Tibial nerve (tissue), 4 donors: ENCODE measurements at regions not wholly inside any gene's neighbourhood (a gene's known extent, or its start where the extent isn't known, plus 50 kb on each side); places are given as distances from the start of the nearest gene placed in this dataset.
A peak's percentile ranks its signal among the peaks of the same experiment; 100 is the strongest.

Experiments
- DNase-seq, 2 donors: peaks; one replicate each; pipeline ENCODE4 v3.0.0-alpha.2; 2019; ENCODE audit warnings: low spot score in 2 of 2
- H3K27ac ChIP-seq, 4 donors: fragments of 200-600 bp; sonication (generic) in 3 of 4; one replicate each; pipeline ENCODE4 v1.5.1; 2017 to 2019; ENCODE audit warnings: mild to moderate bottlenecking in 1 of 4
- H3K27me3 ChIP-seq, 2 donors: fragments of 200-600 bp; sonication (generic) in 1 of 2; one replicate each; pipeline versions ENCODE4 v1.5.1 to v1.6.0; 2017 to 2019
- H3K36me3 ChIP-seq, 3 donors: fragments of 200-600 bp; sonication (generic); one replicate each; pipeline ENCODE4 v1.5.1; 2018 to 2019
- H3K4me1 ChIP-seq, 4 donors: fragments of 200-600 bp; sonication (generic) in 3 of 4; one replicate each; pipeline ENCODE4 v1.5.1; 2017 to 2019
- H3K4me3 ChIP-seq, 4 donors: fragments of 200-600 bp; sonication (generic) in 3 of 4; one replicate each; pipeline ENCODE4 v1.5.1; 2017 to 2019; ENCODE audit warnings: mild to moderate bottlenecking in 1 of 4, moderate library complexity in 1 of 4
- H3K9me3 ChIP-seq, 4 donors: fragments of 200-600 bp; sonication (generic) in 3 of 4; one replicate each; pipeline ENCODE4 v1.5.1; 2017 to 2019
- CTCF ChIP-seq, 5 experiments: fragments of 200-600 bp in 3 of 5; fragments of 450-650 bp in 2 of 5; sonication (generic) in 3 of 5; IDR thresholded peaks; one replicate each; pipeline ENCODE4 v1.5.1; 2016 to 2019; ENCODE audit warnings: antibody characterized with exemption in 5 of 5, mild to moderate bottlenecking in 3 of 5, moderate library complexity in 2 of 5
- EP300 ChIP-seq, 2 donors: sonication (generic); formaldehyde crosslinking; IDR thresholded peaks; one replicate each; pipeline ENCODE4 v1.6.1; 2017; ENCODE audit warnings: antibody characterized with exemption in 2 of 2, mild to moderate bottlenecking in 1 of 2
- POLR2A ChIP-seq, 2 donors: fragments of 450-650 bp; IDR thresholded peaks; one replicate each; pipeline ENCODE4 v1.6.1; 2017; ENCODE audit warnings: antibody characterized with exemption in 2 of 2, mild to moderate bottlenecking in 2 of 2, moderate library complexity in 2 of 2
- WGBS, 2 donors: methylation state at CpG; one replicate each; pipeline ENCODE4 v1.1.5; 2018; 5-methylcytosine and 5-hydroxymethylcytosine counted together

GRCh38 chr2:217647226-217647625 is 355.6 kb downstream of the TNS1 start:
- Histone ChIP-seq H3K4me1 (peaks cover 0 to 35% (median 0%) of the 10 kb centered on the region in 4 donors), H3K27ac (no peak overlapping the region), H3K27me3 (no peaks in the 10 kb centered on the region), H3K9me3 (no peaks in the 10 kb centered on the region), H3K4me3 (no peak overlapping the region), H3K36me3 (no peaks in the 10 kb centered on the region)
- TF ChIP-seq EP300 (IDR thresholded peaks at IDR 0.05), result no peak
- TF ChIP-seq POLR2A (IDR thresholded peaks at IDR 0.05), result no peak
- no peak for TF ChIP-seq CTCF (IDR thresholded peaks at IDR 0.05)
- DNase-seq, result no peak

- no peak for TF ChIP-seq CTCF (IDR thresholded peaks at IDR 0.05)
- no peak for TF ChIP-seq POLR2A (IDR thresholded peaks at IDR 0.05)
- TF ChIP-seq EP300 (IDR thresholded peaks at IDR 0.05), result no peak
- 83 to 96% methylated on average over 1 of the region's 1 CpG for WGBS, 2 donors
- no peak overlapping the region for H3K4me3 ChIP-seq
- H3K27me3 ChIP-seq, result no peaks in the 10 kb centered on the region
- H3K9me3 ChIP-seq, result no peaks in the 10 kb centered on the region
- H3K36me3 ChIP-seq, result no peaks in the 10 kb centered on the region
- H3K27ac ChIP-seq, result no peak overlapping the region
- H3K4me1 ChIP-seq, result peaks cover 0 to 36% (median 0%) of the 10 kb centered on the region in 4 donors
- no peak for DNase-seq
Measured at GRCh38 chr2:217645896-217646295, 356.9 kb downstream of the TNS1 start.

- Histone ChIP-seq H3K4me3 (no peak overlapping the region), H3K27ac (peak overlapping the region in 1 of 4 donors; percentile 54), H3K9me3 (no peaks in the 10 kb centered on the region), H3K27me3 (no peaks in the 10 kb centered on the region), H3K36me3 (no peaks in the 10 kb centered on the region), H3K4me1 (peaks cover 0 to 30% (median 0%) of the 10 kb centered on the region in 4 donors)
- 69% methylated on average over 6 of the region's 6 CpGs for WGBS, 2 donors
- TF ChIP-seq EP300 (IDR thresholded peaks at IDR 0.05) (peak in 1 of 2 donors; percentile 20), POLR2A (IDR thresholded peaks at IDR 0.05) (no peak)
- DNase-seq, result no peak
Measured at GRCh38 chr2:217643789-217644301, 358.9 kb downstream of the TNS1 start.

- H3K4me3 ChIP-seq, result no peak overlapping the region
- TF ChIP-seq CTCF (IDR thresholded peaks at IDR 0.05), result no peak
- TF ChIP-seq EP300 (IDR thresholded peaks at IDR 0.05), result no peak
- TF ChIP-seq POLR2A (IDR thresholded peaks at IDR 0.05), result no peak
- no peaks in the 10 kb centered on the region for H3K9me3 ChIP-seq
- H3K4me1 ChIP-seq, result peaks cover 0 to 30% (median 0%) of the 10 kb centered on the region in 4 donors
- no peak for DNase-seq
- H3K27me3 ChIP-seq, result no peaks in the 10 kb centered on the region
- no peaks in the 10 kb centered on the region for H3K36me3 ChIP-seq
- WGBS, 2 donors, result 79 to 86% methylated on average over 6 of the region's 6 CpGs
- peak overlapping the region in 2 of 4 donors; percentile 41 to 80 for H3K27ac ChIP-seq
Measured at GRCh38 chr2:217642944-217643343, 359.9 kb downstream of the TNS1 start.

- H3K36me3 ChIP-seq, result no peaks in the 10 kb centered on the region
- H3K27me3 ChIP-seq, result no peaks in the 10 kb centered on the region
- TF ChIP-seq CTCF (IDR thresholded peaks at IDR 0.05) (no peak), POLR2A (IDR thresholded peaks at IDR 0.05) (no peak), EP300 (IDR thresholded peaks at IDR 0.05) (peak; percentile 48 to 83)
- H3K9me3 ChIP-seq, result no peaks in the 10 kb centered on the region
- H3K4me1 ChIP-seq, result peaks cover 0 to 30% (median 0%) of the 10 kb centered on the region in 4 donors
- peak overlapping the region in 3 of 4 donors; percentile 5 to 80 (median 41) for H3K27ac ChIP-seq
- WGBS, 2 donors, result 78 to 79% methylated on average over 2 of the region's 2 CpGs
- DNase-seq, result no peak
- no peak overlapping the region for H3K4me3 ChIP-seq
Measured at GRCh38 chr2:217641960-217642359, 360.8 kb downstream of the TNS1 start.

- no peaks in the 10 kb centered on the region for H3K9me3 ChIP-seq
- TF ChIP-seq POLR2A (IDR thresholded peaks at IDR 0.05), result no peak
- H3K4me1 ChIP-seq, result peaks cover 0 to 40% (median 2%) of the 10 kb centered on the region in 4 donors
- H3K27ac ChIP-seq, result no peak overlapping the region
- DNase-seq, result no peak
- no peaks in the 10 kb centered on the region for H3K27me3 ChIP-seq
- 85 to 90% methylated on average over 2 of the region's 2 CpGs for WGBS, 2 donors
- no peaks in the 10 kb centered on the region for H3K36me3 ChIP-seq
- no peak overlapping the region for H3K4me3 ChIP-seq
Measured at GRCh38 chr2:217639481-217639880, 363.3 kb downstream of the TNS1 start.
